ENCODE measurements at regions not wholly inside any gene's neighbourhood (a gene's known extent, or its start where the extent isn't known, plus 50 kb on each side); places are given as distances from the start of the nearest gene placed in this dataset.

DNA sequence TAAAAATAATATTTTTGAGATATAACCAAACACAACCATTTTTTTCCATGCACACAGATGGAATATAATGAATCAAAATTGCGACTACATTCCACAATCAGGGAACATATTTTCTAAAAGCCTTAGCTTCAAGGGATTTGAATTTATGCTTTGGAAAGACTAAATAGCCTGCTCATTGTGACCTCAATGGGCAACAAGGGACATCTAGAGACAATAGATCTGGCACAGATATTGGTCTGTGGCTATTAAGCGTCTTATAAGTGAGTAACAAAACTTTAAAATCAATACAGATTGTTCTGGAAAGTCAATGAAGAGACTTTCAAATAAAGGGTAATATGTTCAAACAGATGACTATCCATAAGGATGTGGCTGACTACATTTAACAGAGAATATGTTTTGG is 660.6 kb upstream of the ADGRL4 start:
- TF ChIP-seq, protein P1, sequence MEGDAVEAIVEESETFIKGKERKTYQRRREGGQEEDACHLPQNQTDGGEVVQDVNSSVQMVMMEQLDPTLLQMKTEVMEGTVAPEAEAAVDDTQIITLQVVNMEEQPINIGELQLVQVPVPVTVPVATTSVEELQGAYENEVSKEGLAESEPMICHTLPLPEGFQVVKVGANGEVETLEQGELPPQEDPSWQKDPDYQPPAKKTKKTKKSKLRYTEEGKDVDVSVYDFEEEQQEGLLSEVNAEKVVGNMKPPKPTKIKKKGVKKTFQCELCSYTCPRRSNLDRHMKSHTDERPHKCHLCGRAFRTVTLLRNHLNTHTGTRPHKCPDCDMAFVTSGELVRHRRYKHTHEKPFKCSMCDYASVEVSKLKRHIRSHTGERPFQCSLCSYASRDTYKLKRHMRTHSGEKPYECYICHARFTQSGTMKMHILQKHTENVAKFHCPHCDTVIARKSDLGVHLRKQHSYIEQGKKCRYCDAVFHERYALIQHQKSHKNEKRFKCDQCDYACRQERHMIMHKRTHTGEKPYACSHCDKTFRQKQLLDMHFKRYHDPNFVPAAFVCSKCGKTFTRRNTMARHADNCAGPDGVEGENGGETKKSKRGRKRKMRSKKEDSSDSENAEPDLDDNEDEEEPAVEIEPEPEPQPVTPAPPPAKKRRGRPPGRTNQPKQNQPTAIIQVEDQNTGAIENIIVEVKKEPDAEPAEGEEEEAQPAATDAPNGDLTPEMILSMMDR (IDR thresholded peaks at IDR 0.05), result no peak
- TF ChIP-seq POLR2A (IDR thresholded peaks at IDR 0.05), result no peak

Data from adrenal gland (tissue), 5 donors.